HCT116 (cell line): ENCODE measurements at regions not wholly inside any gene's neighbourhood (a gene's known extent, or its start where the extent isn't known, plus 50 kb on each side); places are given as distances from the start of the nearest gene placed in this dataset.

Source experiments
- CBX3 ChIP-seq: IDR thresholded peaks from 2 replicates; pipeline ENCODE4 v1.6.1; 2012; ENCODE audit warnings: low read depth
- CTCF ChIP-seq, 3 experiments: fragments of 200-600 bp in 1 of 3; sonication (generic) in 1 of 3; IDR thresholded peaks in 2 of 3; conservative IDR thresholded peaks in 1 of 3; 2 replicates each; pipeline ENCODE4 v1.5.1; 2012 to 2017; ENCODE audit warnings: low read depth in 2 of 3, low read length in 2 of 3, antibody characterized with exemption in 1 of 3, borderline replicate concordance in 1 of 3, control low read depth in 1 of 3, mild to moderate bottlenecking in 1 of 3, mixed read lengths in 1 of 3, mixed run types in 1 of 3, moderate library complexity in 1 of 3; ENCODE audit not compliant: insufficient read depth in 1 of 3
- POLR2A ChIP-seq: IDR thresholded peaks from 2 replicates; pipeline ENCODE4 v1.7.0; 2011; ENCODE audit warnings: borderline replicate concordance; ENCODE audit not compliant: insufficient read depth, insufficient read length; ENCODE audit errors: extremely low read depth
- POLR2AphosphoS5 ChIP-seq: IDR thresholded peaks from 2 replicates; pipeline ENCODE4 v1.6.1; 2011; ENCODE audit warnings: mild to moderate bottlenecking, low read depth, low read length, moderate library complexity
- SP1 ChIP-seq: IDR thresholded peaks from 2 replicates; pipeline ENCODE4 v1.6.1; 2012; ENCODE audit warnings: low read depth
- SRF ChIP-seq: IDR thresholded peaks from 2 replicates; pipeline ENCODE4 v1.6.1; 2012; ENCODE audit warnings: low read depth

DNA sequence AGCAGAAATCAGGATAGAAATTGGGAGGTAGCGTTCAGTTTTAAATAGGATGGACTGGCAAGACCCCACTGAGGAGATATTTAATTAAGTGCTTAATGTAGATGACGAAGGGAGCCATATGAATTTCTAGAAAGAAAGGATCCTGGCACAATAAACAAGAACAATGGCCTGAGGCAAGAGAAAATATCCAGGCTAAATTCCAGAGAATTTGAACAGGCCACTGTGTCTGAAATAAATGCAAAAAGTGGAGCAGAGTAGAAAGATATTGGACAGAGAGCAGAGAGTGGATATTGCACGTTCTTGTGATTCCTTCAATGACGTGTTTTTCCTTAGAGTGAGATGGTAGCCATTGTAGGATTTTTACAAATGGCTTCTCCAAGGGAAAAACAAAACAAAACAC is 1504.8 kb downstream of the C4orf33 start:
- TF ChIP-seq SRF (no peak), CTCF (IDR thresholded peaks at IDR 0.05 in 2 of 3, conservative IDR thresholded peaks at IDR 0.05 in 1 of 3; ENCODE audit: borderline replicate concordance in 1 of 3, insufficient read depth in 1 of 3, low read depth in 2 of 3, low read length in 2 of 3) (no peak), CBX3 (no peak), POLR2A (no peak), SP1 (no peak), POLR2AphosphoS5 (no peak)
